Activated effector memory CD4-positive, alpha-beta T cell treated with anti-CD3 and anti-CD28 coated beads, Interleukin-2, amount 50 U/mL, for 16 hours (primary cell): ENCODE measurements at regions not wholly inside any gene's neighbourhood (a gene's known extent, or its start where the extent isn't known, plus 50 kb on each side); places are given as distances from the start of the nearest gene placed in this dataset.

ENCODE experiments used
- DNase-seq: peaks from one replicate; pipeline ENCODE4 v3.0.0-alpha.2; 2020

- no peak for DNase-seq
These were observed 384.9 kb upstream of the DCC start for GRCh38 chr18:51955136-51955535.

GRCh38 chr18:51957001-51957400 is 383.0 kb upstream of the DCC start:
- no peak for DNase-seq

- no peak for DNase-seq
These were observed 359.9 kb upstream of the DCC start for GRCh38 chr18:51980101-51980500.

- DNase-seq, result no peak
These were observed 351.7 kb upstream of the DCC start for GRCh38 chr18:51988277-51988676.

GRCh38 chr18:51997129-51997528 is 342.9 kb upstream of the DCC start:
- no peak for DNase-seq

- no peak for DNase-seq
These were observed 341.9 kb upstream of the DCC start for GRCh38 chr18:51998066-51998465.

GRCh38 chr18:51998711-51999110 is 341.3 kb upstream of the DCC start:
- no peak for DNase-seq

- DNase-seq, result no peak
These were observed 340.6 kb upstream of the DCC start for GRCh38 chr18:51999351-51999750.

GRCh38 chr18:52000435-52000834 is 339.6 kb upstream of the DCC start:
- no peak for DNase-seq

- DNase-seq, result no peak
These were observed 338.9 kb upstream of the DCC start for GRCh38 chr18:52001106-52001505.

- DNase-seq, result no peak
These were observed 337.4 kb upstream of the DCC start for GRCh38 chr18:52002600-52002999.

- DNase-seq, result no peak
These were observed 332.9 kb upstream of the DCC start for GRCh38 chr18:52007105-52007504.

GRCh38 chr18:52008330-52008729 is 331.7 kb upstream of the DCC start:
- no peak for DNase-seq

- no peak for DNase-seq
These were observed 331.3 kb upstream of the DCC start for GRCh38 chr18:52008736-52009135.

GRCh38 chr18:52009958-52010357 is 330.0 kb upstream of the DCC start:
- no peak for DNase-seq

GRCh38 chr18:52045946-52046675 is 293.9 kb upstream of the DCC start:
- DNase-seq, result no peak

GRCh38 chr18:52046842-52047241 is 293.2 kb upstream of the DCC start:
- DNase-seq, result no peak

GRCh38 chr18:52054324-52054723 is 285.7 kb upstream of the DCC start:
- DNase-seq, result no peak

- no peak for DNase-seq
These were observed 279.2 kb upstream of the DCC start for GRCh38 chr18:52060607-52061304.

- DNase-seq, result no peak
These were observed 276.1 kb upstream of the DCC start for GRCh38 chr18:52063923-52064322.

- no peak for DNase-seq
These were observed 270.8 kb upstream of the DCC start for GRCh38 chr18:52069201-52069600.

GRCh38 chr18:52070291-52070756 is 269.7 kb upstream of the DCC start:
- no peak for DNase-seq

- DNase-seq, result no peak
These were observed 262.6 kb upstream of the DCC start for GRCh38 chr18:52077251-52077983.

GRCh38 chr18:52082246-52082645 is 257.8 kb upstream of the DCC start:
- no peak for DNase-seq
